T-cell (primary cell): ENCODE measurements at regions not wholly inside any gene's neighbourhood (a gene's known extent, or its start where the extent isn't known, plus 50 kb on each side); places are given as distances from the start of the nearest gene placed in this dataset.

Experiments
- ATAC-seq, 4 experiments: fragments of 200-7000 bp in 3 of 4; fragments of 150-1000 bp in 1 of 4; cut with Tn5 transposase; replicated peaks in 1 of 4; 1 replicate in 3 of 4; 2 replicates in 1 of 4; pipeline ENCODE4 v1.10.0; 2021; ENCODE audit warnings: moderate library complexity in 3 of 4, mild to moderate bottlenecking in 2 of 4, moderate number of reproducible peaks in 1 of 4
- CTCF ChIA-PET, 2 donors: fragments of 300-600 bp; sonication (Branson Sonifier 250); formaldehyde crosslinking; loops; one replicate each; lab custom pipeline; 2022; ENCODE audit warnings: antibody characterized with exemption in 2 of 2; lab: Charles Lee
- POLR2A ChIA-PET, 2 donors: fragments of 300-600 bp; sonication (Branson Sonifier 250); formaldehyde crosslinking; loops; one replicate each; lab custom pipeline; 2022; ENCODE audit warnings: antibody characterized with exemption in 2 of 2; lab: Charles Lee
- DNase-seq, 35 experiments: peaks; one replicate each; pipeline versions ENCODE4 v3.0.0 to v3.0.0-alpha.2; 2013 to 2023
- H3K27ac ChIP-seq: one replicate; pipeline ENCODE4 v1.5.1; 2013; ENCODE audit warnings: low read length
- H3K27me3 ChIP-seq, 2 experiments: replicated peaks in 1 of 2; 1 replicate in 1 of 2; 2 replicates in 1 of 2; pipeline versions ENCODE4 v1.6.1 to v1.7.0; 2013; ENCODE audit warnings: low read length in 1 of 2, mixed read lengths in 1 of 2; ENCODE audit not compliant: control insufficient read depth in 2 of 2, insufficient read depth in 2 of 2; ENCODE audit errors: extremely low read depth in 1 of 2
- H3K36me3 ChIP-seq, 2 donors: 1 replicate in 1 of 2; 2 replicates in 1 of 2; pipeline versions ENCODE4 v1.6.1 to v1.7.0; 2013; ENCODE audit warnings: low read length in 1 of 2; ENCODE audit not compliant: control insufficient read depth in 2 of 2, insufficient read depth in 1 of 2; ENCODE audit errors: extremely low read depth in 1 of 2
- H3K4me1 ChIP-seq, 2 experiments: 1 replicate in 1 of 2; 2 replicates in 1 of 2; pipeline versions ENCODE4 v1.6.1 to v1.7.0; 2013; ENCODE audit warnings: low read length in 2 of 2, mixed read lengths in 1 of 2; ENCODE audit not compliant: insufficient read depth in 2 of 2, control insufficient read depth in 1 of 2; ENCODE audit errors: extremely low read depth in 1 of 2
- H3K4me3 ChIP-seq, 2 donors: 1 replicate in 1 of 2; 2 replicates in 1 of 2; pipeline versions ENCODE4 v1.5.1 to v1.7.0; 2013; ENCODE audit warnings: mild to moderate bottlenecking in 2 of 2, low read length in 1 of 2, moderate library complexity in 1 of 2; ENCODE audit not compliant: control insufficient read depth in 1 of 2; ENCODE audit errors: extremely low read depth in 1 of 2
- H3K9me3 ChIP-seq: 2 replicates; pipeline ENCODE4 v1.7.0; 2013
- H3K27ac Mint-ChIP-seq, 2 donors: one replicate each; pipeline ENCODE4 v1.8.0; 2020 to 2021; ENCODE audit warnings: mild to moderate bottlenecking in 2 of 2, mixed read lengths in 2 of 2
- H3K27me3 Mint-ChIP-seq, 2 donors: one replicate each; pipeline ENCODE4 v1.8.0; 2021 to 2022; ENCODE audit warnings: mixed read lengths in 2 of 2
- H3K36me3 Mint-ChIP-seq: one replicate; pipeline ENCODE4 v1.8.0; 2021; ENCODE audit warnings: mixed read lengths
- H3K4me1 Mint-ChIP-seq, 3 donors: one replicate each; pipeline ENCODE4 v1.8.0; 2020 to 2022; ENCODE audit warnings: mixed read lengths in 3 of 3, mild to moderate bottlenecking in 1 of 3
- H3K4me3 Mint-ChIP-seq, 3 donors: one replicate each; pipeline ENCODE4 v1.8.0; 2020 to 2022; ENCODE audit warnings: mild to moderate bottlenecking in 3 of 3, mixed read lengths in 3 of 3, moderate library complexity in 3 of 3
- H3K9me3 Mint-ChIP-seq, 3 donors: one replicate each; pipeline ENCODE4 v1.8.0; 2020 to 2022; ENCODE audit warnings: mixed read lengths in 3 of 3
- WGBS: methylation state at CpG from one replicate; pipeline ENCODE4 v1.1.5; 2013; ENCODE audit warnings: missing lambda C conversion rate; ENCODE audit not compliant: insufficient coverage; 5-methylcytosine and 5-hydroxymethylcytosine counted together

- Mint-ChIP-seq H3K4me3 (no peak overlapping the region), H3K27me3 (no peaks in the 10 kb centered on the region), H3K27ac (no peak overlapping the region), H3K9me3 (peaks cover 14 to 21% (median 17%) of the 10 kb centered on the region in 3 donors), H3K36me3 (no peaks in the 10 kb centered on the region), H3K4me1 (no peaks in the 10 kb centered on the region)
- WGBS, result no CpG with 5 or more reads among the region's 4 CpGs
- POLR2A ChIA-PET, result no interaction called here
- ATAC-seq (no peak), DNase-seq (no peak)
- Histone ChIP-seq H3K36me3 (no peaks in the 10 kb centered on the region), H3K27me3 (no peaks in the 10 kb centered on the region), H3K4me3 (no peak overlapping the region), H3K27ac (no peak overlapping the region), H3K4me1 (no peaks in the 10 kb centered on the region), H3K9me3 (no peaks in the 10 kb centered on the region)
- CTCF ChIA-PET, result no interaction called here
Measured at GRCh38 chr16:7051591-7052349, 280.9 kb upstream of the RBFOX1 start.

GRCh38 chr16:7044331-7044730 is 288.3 kb upstream of the RBFOX1 start:
- Histone ChIP-seq H3K9me3 (no peaks in the 10 kb centered on the region), H3K27me3 (no peaks in the 10 kb centered on the region), H3K4me1 (no peaks in the 10 kb centered on the region), H3K36me3 (no peaks in the 10 kb centered on the region), H3K4me3 (no peak overlapping the region), H3K27ac (no peak overlapping the region)
- ChIA-PET CTCF (no interaction called here), POLR2A (no interaction called here)
- Mint-ChIP-seq H3K27me3 (no peaks in the 10 kb centered on the region), H3K9me3 (peaks cover 18 to 33% (median 31%) of the 10 kb centered on the region in 3 donors), H3K27ac (no peak overlapping the region), H3K4me3 (no peak overlapping the region), H3K36me3 (no peaks in the 10 kb centered on the region), H3K4me1 (no peaks in the 10 kb centered on the region)
- no peak for DNase-seq
- WGBS, result 83% methylated on average over 1 of the region's 6 CpGs
- no peak for ATAC-seq

GRCh38 chr16:7038475-7038874 is 294.2 kb upstream of the RBFOX1 start:
- ATAC-seq (no peak), DNase-seq (no peak)
- Mint-ChIP-seq H3K36me3 (no peaks in the 10 kb centered on the region), H3K27ac (no peak overlapping the region), H3K4me3 (no peak overlapping the region), H3K4me1 (no peaks in the 10 kb centered on the region), H3K27me3 (no peaks in the 10 kb centered on the region), H3K9me3 (peaks cover 12 to 23% (median 14%) of the 10 kb centered on the region in 3 donors)
- H3K36me3 ChIP-seq, result no peaks in the 10 kb centered on the region
- H3K4me3 ChIP-seq, result no peak overlapping the region
- H3K27ac ChIP-seq, result no peak overlapping the region
- H3K4me1 ChIP-seq, result no peaks in the 10 kb centered on the region
- ChIA-PET POLR2A (interaction anchor here in 1 of 2 donors (0.6 kb wide), 1 partner anchor 225 kb away, joined by 3 read pairs; no protein-coding TSS in a partner anchor), CTCF (no interaction called here)
- no peaks in the 10 kb centered on the region for H3K9me3 ChIP-seq
- no peaks in the 10 kb centered on the region for H3K27me3 ChIP-seq
- 51% methylated on average over 4 of the region's 4 CpGs for WGBS

GRCh38 chr16:7037495-7037894 is 295.1 kb upstream of the RBFOX1 start:
- Mint-ChIP-seq H3K4me3 (no peak overlapping the region), H3K9me3 (peaks cover 8 to 18% (median 10%) of the 10 kb centered on the region in 3 donors), H3K27me3 (no peaks in the 10 kb centered on the region), H3K4me1 (no peaks in the 10 kb centered on the region), H3K36me3 (no peaks in the 10 kb centered on the region), H3K27ac (no peak overlapping the region)
- Histone ChIP-seq H3K27me3 (no peaks in the 10 kb centered on the region), H3K4me3 (no peak overlapping the region), H3K27ac (no peak overlapping the region), H3K4me1 (no peaks in the 10 kb centered on the region), H3K9me3 (no peaks in the 10 kb centered on the region), H3K36me3 (no peaks in the 10 kb centered on the region)
- no CpG with 5 or more reads among the region's 4 CpGs for WGBS
- no peak for ATAC-seq
- no peak for DNase-seq
- CTCF ChIA-PET, result no interaction called here
- POLR2A ChIA-PET, result no interaction called here

- H3K36me3 Mint-ChIP-seq, result no peaks in the 10 kb centered on the region
- H3K9me3 Mint-ChIP-seq, result peaks cover 19 to 25% (median 23%) of the 10 kb centered on the region in 3 donors
- H3K27ac Mint-ChIP-seq, result no peak overlapping the region
- Histone ChIP-seq H3K36me3 (no peaks in the 10 kb centered on the region), H3K27ac (no peak overlapping the region), H3K27me3 (no peaks in the 10 kb centered on the region), H3K4me1 (no peaks in the 10 kb centered on the region), H3K9me3 (no peaks in the 10 kb centered on the region), H3K4me3 (no peak overlapping the region)
- no peak for ATAC-seq
- no peaks in the 10 kb centered on the region for H3K27me3 Mint-ChIP-seq
- DNase-seq, result no peak
- 79% methylated on average over 2 of the region's 2 CpGs for WGBS
- ChIA-PET POLR2A (no interaction called here), CTCF (no interaction called here)
- H3K4me3 Mint-ChIP-seq, result no peak overlapping the region
- no peaks in the 10 kb centered on the region for H3K4me1 Mint-ChIP-seq
Measured at GRCh38 chr16:7031031-7031430, 301.6 kb upstream of the RBFOX1 start.

GRCh38 chr16:7027401-7027800 is 305.2 kb upstream of the RBFOX1 start:
- no peak for ATAC-seq
- no peak overlapping the region for H3K4me3 ChIP-seq
- no peaks in the 10 kb centered on the region for H3K4me1 Mint-ChIP-seq
- CTCF ChIA-PET, result no interaction called here
- no peak overlapping the region for H3K27ac Mint-ChIP-seq
- no peaks in the 10 kb centered on the region for H3K36me3 Mint-ChIP-seq
- H3K27me3 Mint-ChIP-seq, result no peaks in the 10 kb centered on the region
- no peak overlapping the region for H3K27ac ChIP-seq
- H3K9me3 Mint-ChIP-seq, result peaks cover 18 to 30% (median 19%) of the 10 kb centered on the region in 3 donors
- POLR2A ChIA-PET, result no interaction called here
- DNase-seq, result no peak
- H3K9me3 ChIP-seq, result no peaks in the 10 kb centered on the region
- H3K27me3 ChIP-seq, result no peaks in the 10 kb centered on the region
- H3K36me3 ChIP-seq, result no peaks in the 10 kb centered on the region
- H3K4me3 Mint-ChIP-seq, result no peak overlapping the region
- no peaks in the 10 kb centered on the region for H3K4me1 ChIP-seq
